Panc1 (cell line): ENCODE measurements at regions not wholly inside any gene's neighbourhood (a gene's known extent, or its start where the extent isn't known, plus 50 kb on each side); places are given as distances from the start of the nearest gene placed in this dataset.

Experiments used
- TCF7L2 ChIP-seq: IDR thresholded peaks from 2 replicates; pipeline ENCODE4 v1.6.1; 2011; ENCODE audit warnings: mild to moderate bottlenecking, low read depth, low read length, inconsistent platforms
- TF ChIP-seq, protein P1 (sequence below): fragments of 450-650 bp; IDR thresholded peaks from 2 replicates; pipeline ENCODE4 v1.5.1; 2017; ENCODE audit warnings: mild to moderate bottlenecking
- TF ChIP-seq, protein P2 (sequence below), 2 experiments: IDR thresholded peaks; 2 replicates each; pipeline ENCODE4 v1.6.1; 2011 to 2012; ENCODE audit warnings: low read depth in 2 of 2, control low read depth in 1 of 2, low read length in 1 of 2, mild to moderate bottlenecking in 1 of 2, moderate library complexity in 1 of 2; ENCODE audit not compliant: insufficient read depth in 1 of 2

DNA sequence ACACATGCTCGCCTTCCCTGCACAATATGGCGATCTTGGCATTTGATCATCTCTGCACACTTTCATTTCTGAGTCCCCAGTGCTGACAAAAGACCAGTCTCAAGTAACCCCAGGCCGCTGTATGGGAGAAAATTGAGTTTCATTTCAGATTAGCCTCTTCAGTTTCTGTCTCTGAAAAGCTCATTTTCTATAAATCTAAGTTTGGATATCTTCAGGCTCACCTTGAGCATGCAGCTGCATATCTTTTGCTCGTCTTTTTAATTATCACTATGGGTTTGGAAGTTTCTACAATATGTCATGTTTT lies 169.1 kb upstream of the MAST4 start:
- TF ChIP-seq, protein P1, sequence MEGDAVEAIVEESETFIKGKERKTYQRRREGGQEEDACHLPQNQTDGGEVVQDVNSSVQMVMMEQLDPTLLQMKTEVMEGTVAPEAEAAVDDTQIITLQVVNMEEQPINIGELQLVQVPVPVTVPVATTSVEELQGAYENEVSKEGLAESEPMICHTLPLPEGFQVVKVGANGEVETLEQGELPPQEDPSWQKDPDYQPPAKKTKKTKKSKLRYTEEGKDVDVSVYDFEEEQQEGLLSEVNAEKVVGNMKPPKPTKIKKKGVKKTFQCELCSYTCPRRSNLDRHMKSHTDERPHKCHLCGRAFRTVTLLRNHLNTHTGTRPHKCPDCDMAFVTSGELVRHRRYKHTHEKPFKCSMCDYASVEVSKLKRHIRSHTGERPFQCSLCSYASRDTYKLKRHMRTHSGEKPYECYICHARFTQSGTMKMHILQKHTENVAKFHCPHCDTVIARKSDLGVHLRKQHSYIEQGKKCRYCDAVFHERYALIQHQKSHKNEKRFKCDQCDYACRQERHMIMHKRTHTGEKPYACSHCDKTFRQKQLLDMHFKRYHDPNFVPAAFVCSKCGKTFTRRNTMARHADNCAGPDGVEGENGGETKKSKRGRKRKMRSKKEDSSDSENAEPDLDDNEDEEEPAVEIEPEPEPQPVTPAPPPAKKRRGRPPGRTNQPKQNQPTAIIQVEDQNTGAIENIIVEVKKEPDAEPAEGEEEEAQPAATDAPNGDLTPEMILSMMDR, result no peak
- TF ChIP-seq, protein P2, sequence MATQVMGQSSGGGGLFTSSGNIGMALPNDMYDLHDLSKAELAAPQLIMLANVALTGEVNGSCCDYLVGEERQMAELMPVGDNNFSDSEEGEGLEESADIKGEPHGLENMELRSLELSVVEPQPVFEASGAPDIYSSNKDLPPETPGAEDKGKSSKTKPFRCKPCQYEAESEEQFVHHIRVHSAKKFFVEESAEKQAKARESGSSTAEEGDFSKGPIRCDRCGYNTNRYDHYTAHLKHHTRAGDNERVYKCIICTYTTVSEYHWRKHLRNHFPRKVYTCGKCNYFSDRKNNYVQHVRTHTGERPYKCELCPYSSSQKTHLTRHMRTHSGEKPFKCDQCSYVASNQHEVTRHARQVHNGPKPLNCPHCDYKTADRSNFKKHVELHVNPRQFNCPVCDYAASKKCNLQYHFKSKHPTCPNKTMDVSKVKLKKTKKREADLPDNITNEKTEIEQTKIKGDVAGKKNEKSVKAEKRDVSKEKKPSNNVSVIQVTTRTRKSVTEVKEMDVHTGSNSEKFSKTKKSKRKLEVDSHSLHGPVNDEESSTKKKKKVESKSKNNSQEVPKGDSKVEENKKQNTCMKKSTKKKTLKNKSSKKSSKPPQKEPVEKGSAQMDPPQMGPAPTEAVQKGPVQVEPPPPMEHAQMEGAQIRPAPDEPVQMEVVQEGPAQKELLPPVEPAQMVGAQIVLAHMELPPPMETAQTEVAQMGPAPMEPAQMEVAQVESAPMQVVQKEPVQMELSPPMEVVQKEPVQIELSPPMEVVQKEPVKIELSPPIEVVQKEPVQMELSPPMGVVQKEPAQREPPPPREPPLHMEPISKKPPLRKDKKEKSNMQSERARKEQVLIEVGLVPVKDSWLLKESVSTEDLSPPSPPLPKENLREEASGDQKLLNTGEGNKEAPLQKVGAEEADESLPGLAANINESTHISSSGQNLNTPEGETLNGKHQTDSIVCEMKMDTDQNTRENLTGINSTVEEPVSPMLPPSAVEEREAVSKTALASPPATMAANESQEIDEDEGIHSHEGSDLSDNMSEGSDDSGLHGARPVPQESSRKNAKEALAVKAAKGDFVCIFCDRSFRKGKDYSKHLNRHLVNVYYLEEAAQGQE (IDR thresholded peaks at IDR 0.05; ENCODE audit: insufficient read depth in 1 of 2, low read depth in 2 of 2, low read length in 1 of 2), result no peak
- TF ChIP-seq TCF7L2, result no peak
